Memory B cell (primary cell): ENCODE measurements at regions not wholly inside any gene's neighbourhood (a gene's known extent, or its start where the extent isn't known, plus 50 kb on each side); places are given as distances from the start of the nearest gene placed in this dataset.
"Not testable (repeated sequence)": the region's sequence is repeated elsewhere in the genome, so short reads cannot be mapped to it uniquely, and the experiment has no call there.

ENCODE experiments used
- ATAC-seq: fragments of 150-1000 bp; cut with Tn5 transposase; 2 replicates; pipeline ENCODE4 v1.10.0; 2021; ENCODE audit warnings: low read depth, mild to moderate bottlenecking, moderate library complexity
- DNase-seq, 2 donors: peaks; one replicate each; pipeline ENCODE4 v3.0.0; 2022; ENCODE audit warnings: low spot score in 2 of 2
- H3K27ac Mint-ChIP-seq: one replicate; pipeline ENCODE4 v1.8.0; 2022; ENCODE audit warnings: mild to moderate bottlenecking, moderate library complexity, mixed read lengths
- H3K27me3 Mint-ChIP-seq: one replicate; pipeline ENCODE4 v1.8.0; 2022; ENCODE audit warnings: mixed read lengths
- H3K36me3 Mint-ChIP-seq: one replicate; pipeline ENCODE4 v1.8.0; 2022; ENCODE audit warnings: mild to moderate bottlenecking, mixed read lengths
- H3K4me1 Mint-ChIP-seq: one replicate; pipeline ENCODE4 v1.8.0; 2022; ENCODE audit warnings: mixed read lengths
- H3K4me3 Mint-ChIP-seq: one replicate; pipeline ENCODE4 v1.8.0; 2022; ENCODE audit warnings: mild to moderate bottlenecking, moderate library complexity, mixed read lengths
- H3K9me3 Mint-ChIP-seq: one replicate; pipeline ENCODE4 v1.8.0; 2022; ENCODE audit warnings: mixed read lengths

DNA sequence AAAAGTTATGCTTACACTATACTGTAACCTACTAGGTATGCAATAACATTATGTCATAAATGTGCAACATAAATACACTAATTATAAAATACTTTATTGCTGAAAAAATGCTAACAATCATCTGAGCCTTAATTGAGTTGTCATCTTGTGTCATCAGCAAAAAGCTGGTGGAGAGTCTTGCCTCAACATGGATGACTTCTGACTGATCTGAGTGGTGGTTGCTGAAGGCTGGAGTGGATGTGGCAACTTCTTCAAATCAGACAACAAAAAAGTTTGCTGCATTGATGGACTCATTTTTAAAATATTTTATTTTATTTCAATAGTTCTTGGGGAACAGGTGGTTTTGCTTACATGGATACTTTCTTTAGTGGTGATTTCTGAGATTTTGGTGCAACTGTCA lies 93.9 kb upstream of the AMN1 start:
- H3K36me3 Mint-ChIP-seq: peaks cover 13% of the 10 kb centered on the region
- H3K4me3 Mint-ChIP-seq: no peak overlapping the region
- H3K4me1 Mint-ChIP-seq: peaks cover 12% of the 10 kb centered on the region
- no peaks in the 10 kb centered on the region for H3K27me3 Mint-ChIP-seq
- peaks cover 5% of the 10 kb centered on the region for H3K9me3 Mint-ChIP-seq
- DNase-seq: no peak
- ATAC-seq: no peak
- no peak overlapping the region for H3K27ac Mint-ChIP-seq

DNA sequence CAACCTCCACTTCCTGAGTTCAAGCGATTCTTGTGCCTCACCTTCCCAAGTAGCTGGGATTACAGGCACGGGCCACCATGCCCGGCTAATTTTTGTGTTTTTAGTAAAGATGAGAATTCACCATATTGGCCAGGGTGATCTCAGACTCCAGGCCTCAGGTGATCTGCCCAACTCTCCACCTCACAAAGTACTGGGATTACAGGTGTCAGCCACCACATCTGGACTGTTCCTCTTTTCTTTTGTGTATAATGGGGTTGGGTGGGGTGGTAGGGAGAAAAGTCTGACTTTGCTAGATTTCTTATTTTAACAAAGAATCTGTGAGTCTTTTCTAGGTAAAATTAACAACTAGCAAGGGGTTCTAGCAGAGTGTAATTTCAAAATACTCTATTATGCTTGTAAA lies 92.7 kb upstream of the AMN1 start:
- Mint-ChIP-seq H3K36me3 (peaks cover 9% of the 10 kb centered on the region), H3K4me3 (no peak overlapping the region), H3K9me3 (peaks cover 4% of the 10 kb centered on the region), H3K4me1 (peaks cover 14% of the 10 kb centered on the region), H3K27me3 (no peaks in the 10 kb centered on the region), H3K27ac (no peak overlapping the region)
- no peak for DNase-seq
- no peak for ATAC-seq

DNA sequence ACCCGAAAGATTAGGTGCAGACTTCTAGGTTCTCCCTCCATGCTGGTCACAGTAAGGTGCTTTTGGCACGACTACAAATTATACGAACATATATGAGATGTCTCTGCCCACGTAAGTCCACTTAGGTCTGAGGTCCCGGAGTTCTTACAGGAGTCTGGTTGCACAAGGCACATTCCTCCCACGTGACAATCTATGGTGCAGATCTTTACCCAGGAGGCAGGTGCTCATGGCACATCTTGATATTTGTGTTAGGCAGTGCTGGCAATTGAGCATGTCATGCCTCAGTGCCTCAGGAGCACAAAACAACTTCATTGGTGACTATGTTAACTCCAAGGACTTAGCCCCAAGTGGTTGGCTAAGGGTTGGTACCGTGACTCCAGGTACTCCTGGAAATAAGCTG lies 92.0 kb upstream of the AMN1 start:
- ATAC-seq (no peak), DNase-seq (no peak)
- no peak overlapping the region for H3K4me3 Mint-ChIP-seq
- peaks cover 6% of the 10 kb centered on the region for H3K36me3 Mint-ChIP-seq
- H3K4me1 Mint-ChIP-seq: peaks cover 13% of the 10 kb centered on the region
- no peaks in the 10 kb centered on the region for H3K27me3 Mint-ChIP-seq
- H3K27ac Mint-ChIP-seq: no peak overlapping the region
- H3K9me3 Mint-ChIP-seq: peaks cover 4% of the 10 kb centered on the region

- Mint-ChIP-seq H3K36me3 (no peaks in the 10 kb centered on the region), H3K4me1 (peaks cover 13% of the 10 kb centered on the region), H3K4me3 (no peak overlapping the region), H3K9me3 (peaks cover 2% of the 10 kb centered on the region), H3K27me3 (no peaks in the 10 kb centered on the region), H3K27ac (no peak overlapping the region)
- ATAC-seq: no peak
- DNase-seq: no peak
These were observed 90.6 kb upstream of the AMN1 start for GRCh38 chr12:31819427-31819826.

DNA sequence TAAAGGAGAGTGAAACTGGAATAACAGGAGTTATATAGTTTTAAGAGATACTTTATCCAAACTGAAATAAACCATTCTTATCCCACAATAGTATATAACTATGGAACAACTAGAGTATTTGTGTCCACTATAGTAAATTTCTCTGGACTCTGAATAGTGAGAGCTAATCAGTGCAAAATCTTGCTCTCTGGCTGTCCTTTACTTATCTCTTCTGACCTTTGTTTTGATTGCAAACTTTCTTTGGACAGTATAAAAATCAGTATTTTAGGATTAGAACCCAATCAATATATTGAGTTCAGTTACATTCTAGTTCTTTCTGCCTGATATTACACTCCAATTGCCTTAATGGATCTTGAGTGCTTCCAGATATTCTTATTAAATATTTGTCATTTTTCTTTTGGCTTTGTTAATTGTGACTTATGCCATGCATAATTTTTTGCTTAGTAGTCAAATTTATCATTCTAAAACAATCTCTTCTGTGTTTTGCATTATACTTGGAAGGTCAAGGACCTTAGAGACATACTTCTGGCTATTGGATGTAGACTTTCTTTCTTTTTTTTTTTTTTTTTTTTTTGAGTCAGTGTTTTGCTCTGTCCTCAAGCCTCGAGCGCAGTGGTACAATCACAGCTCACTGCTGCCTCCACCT lies 89.9 kb upstream of the AMN1 start:
- no peaks in the 10 kb centered on the region for H3K27me3 Mint-ChIP-seq
- H3K27ac Mint-ChIP-seq: no peak overlapping the region
- ATAC-seq (no peak), DNase-seq (no peak)
- peaks cover 10% of the 10 kb centered on the region for H3K4me1 Mint-ChIP-seq
- H3K4me3 Mint-ChIP-seq: no peak overlapping the region
- peaks cover 1% of the 10 kb centered on the region for H3K9me3 Mint-ChIP-seq
- H3K36me3 Mint-ChIP-seq: no peaks in the 10 kb centered on the region

DNA sequence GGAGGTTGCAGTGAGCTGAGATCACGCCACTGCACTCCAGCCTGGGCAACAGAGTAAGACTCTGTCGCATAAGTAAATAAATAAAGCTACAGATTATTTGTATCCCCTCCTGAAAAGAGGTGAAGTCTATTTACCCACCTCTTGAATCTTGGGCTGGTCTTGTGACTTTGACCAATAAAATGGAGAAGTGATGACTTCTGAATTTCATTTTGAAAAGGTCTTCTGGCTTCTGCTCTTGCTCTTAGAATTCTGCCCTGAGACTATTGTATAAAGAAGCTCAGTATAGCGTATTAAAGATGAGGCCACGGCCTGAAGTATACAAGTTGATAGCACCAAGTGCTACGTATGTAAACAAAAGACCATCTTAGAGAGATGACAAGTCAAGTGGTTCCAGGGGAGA lies 88.3 kb upstream of the AMN1 start:
- DNase-seq (no peak), ATAC-seq (peak; percentile 34)
- Mint-ChIP-seq H3K4me1 (peaks cover 16% of the 10 kb centered on the region), H3K27ac (peak overlapping the region; percentile 70), H3K27me3 (no peaks in the 10 kb centered on the region), H3K4me3 (no peak overlapping the region), H3K36me3 (peaks cover 6% of the 10 kb centered on the region), H3K9me3 (peaks cover 2% of the 10 kb centered on the region)

GRCh38 chr12:31815096-31815495 lies 86.3 kb upstream of the AMN1 start:
- no peak overlapping the region for H3K4me3 Mint-ChIP-seq
- ATAC-seq: no peak
- H3K36me3 Mint-ChIP-seq: peaks cover 6% of the 10 kb centered on the region
- no peaks in the 10 kb centered on the region for H3K27me3 Mint-ChIP-seq
- H3K27ac Mint-ChIP-seq: peak overlapping the region; percentile 45
- peaks cover 2% of the 10 kb centered on the region for H3K9me3 Mint-ChIP-seq
- H3K4me1 Mint-ChIP-seq: peaks cover 16% of the 10 kb centered on the region
- no peak for DNase-seq

DNA sequence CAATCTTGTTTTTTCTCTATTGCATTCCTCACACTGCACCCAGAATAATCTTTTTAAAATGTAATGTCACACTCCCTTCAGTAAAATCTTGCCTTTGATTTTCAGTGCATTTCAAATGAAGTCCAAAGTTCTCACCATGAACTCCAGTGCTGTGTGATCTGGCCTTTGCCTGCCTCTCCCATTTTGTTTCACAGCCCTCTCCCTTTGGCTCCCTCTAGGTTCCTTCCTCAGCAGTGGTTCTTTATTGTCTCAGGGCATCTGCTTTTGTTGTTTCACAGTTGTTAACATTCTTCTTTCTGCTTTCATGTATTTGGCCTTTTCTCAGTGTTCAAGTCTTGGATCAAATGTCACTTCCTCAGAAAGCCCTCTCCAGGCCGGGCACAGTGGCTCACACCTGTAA lies 84.5 kb upstream of the AMN1 start:
- peaks cover 24% of the 10 kb centered on the region for H3K4me1 Mint-ChIP-seq
- no peak for ATAC-seq
- peaks cover 6% of the 10 kb centered on the region for H3K36me3 Mint-ChIP-seq
- H3K4me3 Mint-ChIP-seq: no peak overlapping the region
- no peak for DNase-seq
- H3K27ac Mint-ChIP-seq: peak overlapping the region; percentile 75
- H3K9me3 Mint-ChIP-seq: peaks cover 2% of the 10 kb centered on the region
- no peaks in the 10 kb centered on the region for H3K27me3 Mint-ChIP-seq

GRCh38 chr12:31807773-31808097 lies 78.9 kb upstream of the AMN1 start:
- H3K27me3 Mint-ChIP-seq: no peaks in the 10 kb centered on the region
- peak overlapping the region; percentile 81 for H3K4me3 Mint-ChIP-seq
- no peaks in the 10 kb centered on the region for H3K9me3 Mint-ChIP-seq
- H3K4me1 Mint-ChIP-seq: peaks cover 48% of the 10 kb centered on the region
- ATAC-seq (peak; percentile 45), DNase-seq (no peak)
- peak overlapping the region; percentile 98 for H3K27ac Mint-ChIP-seq
- peaks cover 12% of the 10 kb centered on the region for H3K36me3 Mint-ChIP-seq

DNA sequence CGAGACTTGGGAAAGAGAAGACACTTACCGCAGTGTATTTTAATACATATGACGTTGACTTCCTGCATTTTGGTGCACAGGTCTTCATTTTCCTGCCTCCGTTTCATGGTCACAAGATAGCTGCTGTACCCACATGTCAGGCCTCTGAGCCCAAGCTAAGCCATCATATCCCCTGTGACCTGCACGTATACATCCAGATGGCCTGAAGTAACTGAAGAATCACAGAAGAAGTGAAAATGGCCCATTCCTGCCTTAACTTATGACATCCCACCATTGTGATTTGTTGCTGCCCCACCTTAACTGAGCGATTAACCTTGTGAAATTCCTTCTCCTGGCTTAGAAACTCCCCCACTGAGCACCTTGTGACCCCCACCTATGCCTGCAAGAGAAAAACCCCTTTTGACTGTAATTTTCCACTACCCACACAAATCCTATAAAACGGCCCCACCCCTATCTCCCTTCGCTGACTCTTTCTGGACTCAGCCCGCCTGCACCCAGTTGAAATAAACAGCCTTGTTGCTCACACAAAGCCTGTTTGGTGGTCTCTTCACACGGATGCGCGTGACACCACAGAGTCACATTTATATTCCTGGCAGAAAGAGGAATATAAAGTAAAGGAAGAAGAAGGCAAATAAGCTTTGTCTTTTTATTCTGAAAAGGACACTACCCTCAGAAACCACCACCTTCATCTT lies 78.4 kb upstream of the AMN1 start:
- peaks cover 48% of the 10 kb centered on the region for H3K4me1 Mint-ChIP-seq
- H3K9me3 Mint-ChIP-seq, H3K27me3 Mint-ChIP-seq: not testable (repeated sequence)
- peak; percentile 68 for ATAC-seq
- H3K36me3 Mint-ChIP-seq: peaks cover 12% of the 10 kb centered on the region
- peak overlapping the region; percentile 98 for H3K27ac Mint-ChIP-seq
- peak overlapping the region; percentile 72 for H3K4me3 Mint-ChIP-seq
- peak in 1 of 2 donors; percentile 38 for DNase-seq

DNA sequence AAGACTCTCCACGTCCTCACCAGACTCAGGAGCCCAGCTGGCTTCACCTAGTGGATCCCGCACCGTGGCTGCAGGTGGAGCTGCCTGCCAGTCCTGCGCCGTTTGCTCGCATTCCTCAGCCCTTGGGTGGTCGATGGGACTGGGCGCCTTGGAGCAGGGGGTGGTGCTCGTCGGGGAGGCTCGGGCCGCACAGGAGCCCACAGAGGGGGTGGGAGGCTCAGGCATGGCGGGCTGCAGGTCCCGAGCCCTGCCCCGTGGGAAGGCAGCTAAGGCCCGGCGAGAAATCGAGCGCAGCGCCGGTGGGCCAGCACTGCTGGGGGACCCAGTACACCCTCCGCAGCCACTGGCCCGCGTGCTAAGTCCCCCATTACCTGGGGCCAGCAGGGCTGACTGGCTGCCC lies 76.9 kb upstream of the AMN1 start:
- Mint-ChIP-seq H3K4me1 (peaks cover 44% of the 10 kb centered on the region), H3K36me3 (peaks cover 16% of the 10 kb centered on the region), H3K27ac (peak overlapping the region; percentile 90)
- not testable (repeated sequence) for H3K9me3 Mint-ChIP-seq, H3K27me3 Mint-ChIP-seq, DNase-seq, ATAC-seq, H3K4me3 Mint-ChIP-seq

DNA sequence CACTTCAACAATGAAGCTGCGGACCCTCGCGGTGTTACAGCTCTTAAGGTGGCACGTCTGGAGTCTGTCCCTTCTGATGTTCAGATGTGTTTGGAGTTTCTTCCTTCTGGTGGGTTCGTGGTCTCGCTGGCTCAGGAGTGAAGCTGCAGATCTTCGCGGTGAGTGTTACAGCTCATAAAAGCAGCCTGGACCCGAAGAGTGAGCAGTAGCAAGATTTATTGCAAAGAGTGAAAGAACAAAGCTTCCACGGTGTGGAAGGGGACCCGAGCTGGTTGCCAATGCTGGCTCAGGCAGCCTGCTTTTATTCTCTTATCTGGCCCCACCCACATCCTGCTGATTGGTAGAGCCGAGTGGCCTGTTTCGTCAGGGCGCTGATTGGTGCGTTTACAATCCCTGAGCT lies 75.9 kb upstream of the AMN1 start:
- Mint-ChIP-seq H3K36me3 (peaks cover 21% of the 10 kb centered on the region), H3K4me3 (peak overlapping the region; percentile 84), H3K27ac (peak overlapping the region; percentile 90), H3K4me1 (peaks cover 49% of the 10 kb centered on the region)
- ATAC-seq, DNase-seq, H3K9me3 Mint-ChIP-seq, H3K27me3 Mint-ChIP-seq: not testable (repeated sequence)

GRCh38 chr12:31804185-31804504 lies 75.3 kb upstream of the AMN1 start:
- no peaks in the 10 kb centered on the region for H3K27me3 Mint-ChIP-seq
- no peak for DNase-seq
- no peak for ATAC-seq
- no peaks in the 10 kb centered on the region for H3K9me3 Mint-ChIP-seq
- peak overlapping the region; percentile 90 for H3K27ac Mint-ChIP-seq
- peaks cover 21% of the 10 kb centered on the region for H3K36me3 Mint-ChIP-seq
- peak overlapping the region; percentile 84 for H3K4me3 Mint-ChIP-seq
- peaks cover 46% of the 10 kb centered on the region for H3K4me1 Mint-ChIP-seq

- Mint-ChIP-seq H3K27me3 (no peaks in the 10 kb centered on the region), H3K9me3 (no peaks in the 10 kb centered on the region), H3K4me3 (peak overlapping the region; percentile 84), H3K36me3 (peaks cover 21% of the 10 kb centered on the region), H3K27ac (peak overlapping the region; percentile 90), H3K4me1 (peaks cover 43% of the 10 kb centered on the region)
- no peak for DNase-seq
- ATAC-seq: no peak
These were observed 74.7 kb upstream of the AMN1 start for GRCh38 chr12:31803306-31804184.
